ENCODE measurements at regions not wholly inside any gene's neighbourhood (a gene's known extent, or its start where the extent isn't known, plus 50 kb on each side); places are given as distances from the start of the nearest gene placed in this dataset.

GRCh38 chr3:22859618-22860017, 343.5 kb upstream of the UBE2E2 start:
- TF ChIP-seq POLR2A (IDR thresholded peaks at IDR 0.05; ENCODE audit: low read length) (no peak), GATA1 (IDR thresholded peaks at IDR 0.05; ENCODE audit: low read depth, low read length) (no peak)

Data from erythroblast (primary cell).